GM21367 (cell line): ENCODE measurements at regions not wholly inside any gene's neighbourhood (a gene's known extent, or its start where the extent isn't known, plus 50 kb on each side); places are given as distances from the start of the nearest gene placed in this dataset.

ENCODE experiments used
- ATAC-seq: cut with Tn5 transposase; IDR thresholded peaks from one replicate; pipeline ENCODE4 v1.9.1; 2021; ENCODE audit not compliant: unreplicated experiment

GRCh38 chr4:129645461-129645860, 549.5 kb downstream of the C4orf33 start:
- no peak for ATAC-seq

- ATAC-seq: no peak
Measured at GRCh38 chr4:129668092-129668491, 572.1 kb downstream of the C4orf33 start.

- no peak for ATAC-seq
Measured at GRCh38 chr4:129672941-129673340, 577.0 kb downstream of the C4orf33 start.

GRCh38 chr4:129675036-129675435, 579.1 kb downstream of the C4orf33 start:
- ATAC-seq: no peak

GRCh38 chr4:129676934-129677333, 581.0 kb downstream of the C4orf33 start:
- no peak for ATAC-seq

- no peak for ATAC-seq
Measured at GRCh38 chr4:129682586-129682985, 586.6 kb downstream of the C4orf33 start.

- ATAC-seq: no peak
Measured at GRCh38 chr4:129707949-129708348, 612.0 kb downstream of the C4orf33 start.

GRCh38 chr4:129708784-129709183, 612.8 kb downstream of the C4orf33 start:
- no peak for ATAC-seq

- ATAC-seq: no peak
Measured at GRCh38 chr4:129738175-129738574, 642.2 kb downstream of the C4orf33 start.

- ATAC-seq: no peak
Measured at GRCh38 chr4:129747756-129748155, 651.8 kb downstream of the C4orf33 start.

- ATAC-seq: no peak
Measured at GRCh38 chr4:129748991-129749390, 653.0 kb downstream of the C4orf33 start.

GRCh38 chr4:129751646-129752045, 655.7 kb downstream of the C4orf33 start:
- no peak for ATAC-seq

- no peak for ATAC-seq
Measured at GRCh38 chr4:129783596-129783995, 687.6 kb downstream of the C4orf33 start.

GRCh38 chr4:129788486-129788885, 692.5 kb downstream of the C4orf33 start:
- no peak for ATAC-seq

- ATAC-seq: no peak
Measured at GRCh38 chr4:129804461-129804981, 708.6 kb downstream of the C4orf33 start.

GRCh38 chr4:129806986-129807385, 711.0 kb downstream of the C4orf33 start:
- ATAC-seq: no peak

GRCh38 chr4:129808242-129808641, 712.3 kb downstream of the C4orf33 start:
- no peak for ATAC-seq

GRCh38 chr4:129821073-129821472, 725.1 kb downstream of the C4orf33 start:
- ATAC-seq: no peak

- ATAC-seq: no peak
Measured at GRCh38 chr4:129821963-129822362, 726.0 kb downstream of the C4orf33 start.

- no peak for ATAC-seq
Measured at GRCh38 chr4:129822701-129823100, 726.7 kb downstream of the C4orf33 start.

- no peak for ATAC-seq
Measured at GRCh38 chr4:129823105-129823504, 727.2 kb downstream of the C4orf33 start.

GRCh38 chr4:129829373-129829772, 733.4 kb downstream of the C4orf33 start:
- no peak for ATAC-seq

- no peak for ATAC-seq
Measured at GRCh38 chr4:129839687-129840086, 743.7 kb downstream of the C4orf33 start.

GRCh38 chr4:129842096-129842495, 746.1 kb downstream of the C4orf33 start:
- no peak for ATAC-seq
